ENCODE measurements at regions not wholly inside any gene's neighbourhood (a gene's known extent, or its start where the extent isn't known, plus 50 kb on each side); places are given as distances from the start of the nearest gene placed in this dataset.

- no peaks in the 10 kb centered on the region for H3K4me1 Mint-ChIP-seq
- DNase-seq (ENCODE audit: low spot score in 2 of 2), result no peak
- no peak overlapping the region for H3K4me3 Mint-ChIP-seq
- no peak overlapping the region for H3K27ac Mint-ChIP-seq
- H3K36me3 Mint-ChIP-seq, result no peaks in the 10 kb centered on the region
- ATAC-seq, result no peak
- no peaks in the 10 kb centered on the region for H3K9me3 Mint-ChIP-seq
Observed at GRCh38 chr1:29482991-29483390, 246.7 kb downstream of the PTPRU start.

GRCh38 chr1:29482064-29482463, 245.7 kb downstream of the PTPRU start:
- no peak for ATAC-seq
- Mint-ChIP-seq H3K36me3 (no peaks in the 10 kb centered on the region), H3K4me3 (no peak overlapping the region), H3K27ac (no peak overlapping the region), H3K4me1 (no peaks in the 10 kb centered on the region), H3K9me3 (no peaks in the 10 kb centered on the region)
- no peak for DNase-seq (ENCODE audit: low spot score in 2 of 2)

DNA sequence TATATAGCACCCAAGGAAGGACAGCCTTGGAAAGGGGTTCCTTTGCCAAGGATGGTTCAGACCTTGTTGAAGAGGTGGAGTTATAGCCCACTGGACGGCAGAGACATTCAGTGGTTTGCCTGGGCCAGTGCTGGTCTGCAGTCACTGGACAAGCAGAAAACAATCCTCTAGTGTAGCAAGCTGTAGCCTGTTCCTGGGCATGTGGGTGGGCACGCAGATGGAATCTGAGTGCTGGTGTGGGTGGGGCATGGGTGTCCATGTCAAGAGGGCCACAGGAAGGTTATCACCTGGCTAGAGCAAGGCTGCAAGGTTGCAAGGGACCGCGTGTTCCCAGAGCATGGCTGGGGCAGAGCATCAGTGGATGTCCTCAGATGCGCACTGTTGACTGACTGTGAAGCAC, 244.7 kb downstream of the PTPRU start:
- DNase-seq (ENCODE audit: low spot score in 2 of 2), result no peak
- Mint-ChIP-seq H3K4me1 (no peaks in the 10 kb centered on the region), H3K9me3 (no peaks in the 10 kb centered on the region), H3K36me3 (no peaks in the 10 kb centered on the region), H3K4me3 (no peak overlapping the region), H3K27ac (no peak overlapping the region)
- ATAC-seq, result no peak

GRCh38 chr1:29478879-29479278, 242.6 kb downstream of the PTPRU start:
- Mint-ChIP-seq H3K9me3 (no peaks in the 10 kb centered on the region), H3K4me1 (no peaks in the 10 kb centered on the region), H3K4me3 (no peak overlapping the region), H3K36me3 (no peaks in the 10 kb centered on the region), H3K27ac (no peak overlapping the region)
- DNase-seq (ENCODE audit: low spot score in 2 of 2) (no peak), ATAC-seq (no peak)

DNA sequence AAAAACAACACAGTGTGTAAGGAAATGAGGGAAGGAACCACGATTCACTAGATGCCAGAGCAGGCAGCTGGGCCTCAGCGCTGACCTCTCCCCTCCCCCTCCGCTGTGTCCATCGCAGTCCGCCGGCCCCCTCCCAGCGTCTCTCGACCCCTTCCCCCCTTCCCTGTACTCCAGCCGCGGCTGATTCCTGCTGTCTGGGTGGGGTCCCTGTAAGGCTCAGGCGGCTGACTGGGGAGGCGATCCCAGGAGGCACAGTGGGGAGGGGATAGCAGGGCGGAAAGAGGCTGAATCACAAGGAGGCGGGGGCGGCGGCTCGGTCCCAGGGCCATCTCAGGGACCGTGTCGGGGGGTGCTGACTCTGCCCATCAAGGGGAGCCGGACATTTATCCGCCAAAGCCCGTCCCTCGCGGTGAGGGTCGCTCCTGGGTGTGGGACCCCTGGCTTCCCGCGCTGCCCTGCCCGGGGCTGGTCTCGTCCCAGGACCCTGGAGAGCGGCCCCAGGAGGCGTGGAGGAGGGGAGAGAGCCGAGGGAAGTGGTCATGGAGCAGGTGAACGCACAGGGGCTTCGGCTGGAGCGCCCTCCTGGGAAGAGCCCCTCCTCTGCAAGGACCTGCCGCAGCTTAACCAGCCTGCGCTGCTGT, 241.9 kb downstream of the PTPRU start:
- H3K27ac Mint-ChIP-seq, result no peak overlapping the region
- ATAC-seq (no peak), DNase-seq (ENCODE audit: low spot score in 2 of 2) (no peak)
- no peaks in the 10 kb centered on the region for H3K4me1 Mint-ChIP-seq
- H3K4me3 Mint-ChIP-seq, result no peak overlapping the region
- H3K36me3 Mint-ChIP-seq, result no peaks in the 10 kb centered on the region
- no peaks in the 10 kb centered on the region for H3K9me3 Mint-ChIP-seq

- H3K36me3 Mint-ChIP-seq, result no peaks in the 10 kb centered on the region
- no peaks in the 10 kb centered on the region for H3K9me3 Mint-ChIP-seq
- no peak overlapping the region for H3K27ac Mint-ChIP-seq
- no peaks in the 10 kb centered on the region for H3K4me1 Mint-ChIP-seq
- ATAC-seq (no peak), DNase-seq (ENCODE audit: low spot score in 2 of 2) (no peak)
- H3K4me3 Mint-ChIP-seq, result no peak overlapping the region
Observed at GRCh38 chr1:29475326-29475725, 239.0 kb downstream of the PTPRU start.

- H3K4me1 Mint-ChIP-seq, result no peaks in the 10 kb centered on the region
- H3K9me3 Mint-ChIP-seq, result no peaks in the 10 kb centered on the region
- DNase-seq (ENCODE audit: low spot score in 2 of 2) (no peak), ATAC-seq (no peak)
- H3K27ac Mint-ChIP-seq, result no peak overlapping the region
- no peak overlapping the region for H3K4me3 Mint-ChIP-seq
- H3K36me3 Mint-ChIP-seq, result no peaks in the 10 kb centered on the region
Observed at GRCh38 chr1:29474274-29475244, 238.2 kb downstream of the PTPRU start.

- H3K9me3 Mint-ChIP-seq, result no peaks in the 10 kb centered on the region
- no peak for ATAC-seq
- H3K4me1 Mint-ChIP-seq, result no peaks in the 10 kb centered on the region
- H3K4me3 Mint-ChIP-seq, result no peak overlapping the region
- no peaks in the 10 kb centered on the region for H3K36me3 Mint-ChIP-seq
- no peak overlapping the region for H3K27ac Mint-ChIP-seq
- DNase-seq (ENCODE audit: low spot score in 2 of 2), result no peak
Observed at GRCh38 chr1:29473161-29473855, 237.0 kb downstream of the PTPRU start.

- Mint-ChIP-seq H3K4me1 (no peaks in the 10 kb centered on the region), H3K9me3 (peaks cover under 1% of the 10 kb centered on the region), H3K4me3 (no peak overlapping the region), H3K27ac (no peak overlapping the region), H3K36me3 (no peaks in the 10 kb centered on the region)
- no peak for DNase-seq (ENCODE audit: low spot score in 2 of 2)
- ATAC-seq, result no peak
Observed at GRCh38 chr1:29471487-29472313, 235.4 kb downstream of the PTPRU start.

DNA sequence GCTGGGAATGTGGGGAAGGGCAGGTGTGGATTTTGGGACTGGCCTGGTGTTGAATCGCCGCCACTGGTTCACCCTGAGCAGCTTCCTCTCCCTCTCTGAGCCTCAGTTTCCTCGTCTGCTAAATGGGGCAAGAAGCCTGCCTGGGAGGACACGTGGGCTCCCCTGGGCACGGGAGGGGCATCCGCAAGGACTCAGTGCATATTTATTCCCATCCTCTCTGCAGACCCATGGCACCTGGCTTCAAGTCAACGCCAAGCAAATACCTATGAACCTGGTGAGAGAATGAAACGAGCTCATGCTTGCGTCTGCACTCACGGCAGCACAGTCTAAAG, 234.4 kb downstream of the PTPRU start:
- no peaks in the 10 kb centered on the region for H3K36me3 Mint-ChIP-seq
- DNase-seq (ENCODE audit: low spot score in 2 of 2), result no peak
- no peak for ATAC-seq
- H3K4me1 Mint-ChIP-seq, result no peaks in the 10 kb centered on the region
- H3K27ac Mint-ChIP-seq, result no peak overlapping the region
- no peak overlapping the region for H3K4me3 Mint-ChIP-seq
- H3K9me3 Mint-ChIP-seq, result peaks cover 4% of the 10 kb centered on the region

DNA sequence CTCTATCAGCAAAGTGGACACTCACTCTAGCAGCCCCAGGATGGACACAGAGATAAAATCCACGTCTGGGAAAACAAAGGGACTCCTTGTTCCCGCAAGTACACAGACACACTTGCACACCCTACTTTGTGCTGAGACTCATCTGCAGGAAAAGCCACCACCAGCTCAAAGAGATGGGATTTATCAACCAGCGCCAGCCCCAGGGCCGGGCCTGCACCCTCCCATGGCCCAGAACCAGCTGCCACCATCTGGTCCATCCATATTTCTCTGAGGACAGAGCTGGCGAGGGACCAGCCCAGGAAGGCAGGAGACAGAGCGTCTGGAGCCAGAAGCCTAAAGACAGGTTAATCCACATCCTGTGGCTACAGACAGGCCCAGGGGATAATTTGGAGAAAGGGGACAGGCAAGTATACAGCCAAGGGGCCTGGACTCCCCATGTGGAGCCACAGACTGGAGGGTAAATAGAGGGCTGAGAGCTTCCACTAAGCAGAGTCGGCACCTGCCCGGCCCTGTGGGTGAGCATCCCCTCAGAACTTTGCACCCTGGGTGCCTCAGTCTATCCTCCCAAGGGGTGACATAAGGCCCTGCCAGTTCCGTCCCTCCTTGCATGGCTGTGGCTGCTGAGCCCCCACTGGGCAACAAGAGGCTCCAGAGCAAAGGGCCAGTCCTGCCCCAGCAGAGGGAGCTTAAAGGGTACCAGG, 233.9 kb downstream of the PTPRU start:
- ATAC-seq (no peak), DNase-seq (ENCODE audit: low spot score in 2 of 2) (no peak)
- Mint-ChIP-seq H3K36me3 (no peaks in the 10 kb centered on the region), H3K9me3 (peaks cover 5% of the 10 kb centered on the region), H3K4me3 (no peak overlapping the region), H3K4me1 (no peaks in the 10 kb centered on the region), H3K27ac (no peak overlapping the region)

DNA sequence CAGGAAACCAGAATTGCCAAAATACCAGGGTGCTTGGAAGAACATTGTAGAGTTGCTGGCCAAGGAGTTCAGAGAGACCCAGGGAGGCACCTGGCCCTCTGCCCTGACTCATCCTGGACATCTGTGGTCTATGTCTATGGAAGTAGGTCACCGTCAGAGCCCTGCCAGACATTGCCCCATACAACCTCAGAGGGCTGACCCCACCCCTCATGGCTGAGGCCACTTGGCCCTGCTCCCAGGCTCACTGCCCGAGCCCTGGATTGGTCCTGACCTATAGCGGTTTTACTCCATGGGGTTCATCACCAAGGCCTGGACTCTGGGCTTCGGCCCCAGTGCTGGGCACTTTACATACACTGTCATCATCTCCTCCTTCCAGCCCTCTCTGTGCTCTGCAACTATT, 233.1 kb downstream of the PTPRU start:
- Mint-ChIP-seq H3K4me3 (no peak overlapping the region), H3K4me1 (no peaks in the 10 kb centered on the region), H3K9me3 (peaks cover 7% of the 10 kb centered on the region), H3K27ac (no peak overlapping the region), H3K36me3 (no peaks in the 10 kb centered on the region)
- DNase-seq (ENCODE audit: low spot score in 2 of 2) (no peak), ATAC-seq (no peak)

GRCh38 chr1:29467989-29468900, 231.9 kb downstream of the PTPRU start:
- ATAC-seq (no peak), DNase-seq (ENCODE audit: low spot score in 2 of 2) (no peak)
- H3K36me3 Mint-ChIP-seq, result no peaks in the 10 kb centered on the region
- H3K4me3 Mint-ChIP-seq, result no peak overlapping the region
- no peaks in the 10 kb centered on the region for H3K4me1 Mint-ChIP-seq
- H3K9me3 Mint-ChIP-seq, result peaks cover 7% of the 10 kb centered on the region
- no peak overlapping the region for H3K27ac Mint-ChIP-seq

GRCh38 chr1:29466258-29466657, 229.9 kb downstream of the PTPRU start:
- Mint-ChIP-seq H3K4me3 (no peak overlapping the region), H3K27ac (no peak overlapping the region), H3K9me3 (peaks cover 7% of the 10 kb centered on the region), H3K4me1 (no peaks in the 10 kb centered on the region), H3K36me3 (no peaks in the 10 kb centered on the region)
- DNase-seq (ENCODE audit: low spot score in 2 of 2) (no peak), ATAC-seq (no peak)
